Effector CD4-positive, alpha-beta T cell (primary cell): ENCODE measurements at regions not wholly inside any gene's neighbourhood (a gene's known extent, or its start where the extent isn't known, plus 50 kb on each side); places are given as distances from the start of the nearest gene placed in this dataset.

Experiments used
- DNase-seq: peaks from one replicate; pipeline ENCODE4 v3.0.0-alpha.2; 2020

DNA sequence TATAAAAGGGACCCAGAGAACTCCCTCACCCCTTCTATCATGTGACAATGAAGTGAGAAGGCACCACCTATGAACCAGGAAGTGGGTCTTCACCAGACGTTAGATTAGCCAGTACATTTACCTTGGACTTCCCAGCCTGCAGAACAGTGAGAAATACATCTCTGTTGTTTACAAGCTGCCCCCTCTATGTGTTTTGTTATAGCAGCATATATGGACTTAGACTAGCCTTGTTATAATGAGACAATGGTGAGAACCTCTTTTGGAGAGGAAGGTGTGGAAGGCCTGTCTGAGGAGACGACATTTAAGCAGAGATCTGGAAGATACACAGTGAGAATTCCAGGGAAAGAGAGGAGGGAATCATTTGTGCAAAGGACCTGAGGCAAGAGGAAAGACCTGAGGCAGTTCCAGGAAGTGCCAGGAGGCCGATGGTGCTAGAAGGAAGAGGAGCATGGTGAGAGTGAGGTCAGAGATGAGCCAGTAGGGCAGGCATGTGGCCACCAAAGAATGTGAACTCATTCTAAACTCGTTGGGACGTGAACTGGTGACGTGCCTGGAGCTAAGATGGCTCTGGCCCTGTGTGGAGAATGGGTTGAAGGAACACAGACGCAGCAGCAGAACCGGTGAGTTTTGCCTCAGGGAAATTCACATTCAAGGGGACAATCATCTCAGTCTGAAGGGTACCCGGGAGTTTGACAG is 98.9 kb upstream of the IRF2BP2 start:
- no peak for DNase-seq

DNA sequence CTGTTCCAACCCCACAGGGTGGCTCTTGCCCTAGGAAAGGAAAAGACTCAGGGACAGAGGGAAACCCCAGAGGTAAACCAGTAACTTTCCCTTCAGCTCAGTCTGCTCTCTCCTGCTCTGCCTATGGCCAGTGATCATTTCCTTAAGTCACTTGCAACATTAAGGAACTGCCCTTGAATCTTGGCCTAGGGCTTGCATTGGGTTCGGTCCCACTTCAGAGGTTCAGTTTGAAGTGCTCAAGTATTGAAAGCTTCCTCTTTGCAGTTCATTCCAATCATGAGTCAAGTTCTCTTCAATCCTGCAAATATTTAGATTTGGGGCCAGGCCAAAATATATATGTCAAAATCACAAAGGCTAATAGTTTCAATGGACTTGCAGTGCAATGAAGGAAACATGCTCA is 97.7 kb upstream of the IRF2BP2 start:
- DNase-seq, result no peak

DNA sequence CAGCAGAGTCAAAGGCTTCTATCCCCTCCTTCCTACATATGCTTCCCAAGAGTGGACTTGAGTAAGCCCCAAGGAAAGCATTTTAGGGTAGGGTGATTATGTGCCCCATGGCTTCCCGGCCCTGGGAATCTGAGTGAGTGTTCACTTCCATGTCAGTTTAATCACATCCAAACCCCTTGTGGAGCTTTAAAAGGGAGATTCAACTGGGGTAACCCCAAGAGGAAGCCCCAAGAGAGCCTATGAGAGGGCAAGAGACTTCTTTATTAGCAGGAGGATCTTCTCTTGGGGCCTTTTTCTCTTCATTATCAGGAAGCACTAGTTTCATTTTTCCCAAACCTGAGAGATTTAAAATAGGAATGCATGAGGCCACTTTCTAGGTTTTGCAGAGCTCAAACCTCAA is 97.0 kb upstream of the IRF2BP2 start:
- DNase-seq, result no peak

DNA sequence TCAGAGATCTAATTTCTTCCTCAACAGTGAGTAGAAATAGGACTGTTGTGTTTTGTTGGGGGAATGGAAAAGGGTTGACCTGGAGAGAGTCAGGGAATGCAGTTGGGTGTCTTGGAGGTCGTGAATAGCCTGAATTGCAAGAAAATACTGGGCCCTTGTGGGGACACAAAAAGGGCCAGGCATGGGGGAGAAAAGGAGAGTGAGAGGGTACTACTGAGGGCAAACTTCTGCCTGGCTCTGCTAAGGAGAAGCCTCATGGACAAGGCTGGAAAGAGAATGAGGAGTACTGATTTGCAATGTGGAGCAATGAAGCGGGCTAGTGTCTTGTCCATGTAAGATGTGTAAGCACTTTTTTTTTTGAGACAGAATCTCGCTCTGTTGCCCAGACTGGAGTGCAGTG is 96.2 kb upstream of the IRF2BP2 start:
- DNase-seq, result no peak

DNA sequence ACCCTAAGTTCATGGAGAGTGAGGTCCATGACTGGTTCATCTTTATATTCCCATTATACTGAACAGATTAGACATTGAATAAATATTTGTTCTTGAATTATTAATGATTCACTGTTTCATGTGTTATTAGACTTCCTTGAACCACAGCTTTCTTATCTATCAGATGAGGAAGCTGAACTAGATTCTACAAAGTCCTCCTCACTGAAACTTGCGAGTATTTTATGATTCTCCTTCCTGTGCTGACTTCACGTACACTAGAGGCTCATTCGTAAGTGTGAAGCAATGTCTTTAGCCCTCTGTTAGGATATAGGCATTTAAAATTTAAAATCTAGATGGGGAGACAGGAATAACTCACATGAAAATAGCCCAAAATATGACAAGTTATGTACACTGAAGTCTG is 95.6 kb upstream of the IRF2BP2 start:
- DNase-seq, result no peak

DNA sequence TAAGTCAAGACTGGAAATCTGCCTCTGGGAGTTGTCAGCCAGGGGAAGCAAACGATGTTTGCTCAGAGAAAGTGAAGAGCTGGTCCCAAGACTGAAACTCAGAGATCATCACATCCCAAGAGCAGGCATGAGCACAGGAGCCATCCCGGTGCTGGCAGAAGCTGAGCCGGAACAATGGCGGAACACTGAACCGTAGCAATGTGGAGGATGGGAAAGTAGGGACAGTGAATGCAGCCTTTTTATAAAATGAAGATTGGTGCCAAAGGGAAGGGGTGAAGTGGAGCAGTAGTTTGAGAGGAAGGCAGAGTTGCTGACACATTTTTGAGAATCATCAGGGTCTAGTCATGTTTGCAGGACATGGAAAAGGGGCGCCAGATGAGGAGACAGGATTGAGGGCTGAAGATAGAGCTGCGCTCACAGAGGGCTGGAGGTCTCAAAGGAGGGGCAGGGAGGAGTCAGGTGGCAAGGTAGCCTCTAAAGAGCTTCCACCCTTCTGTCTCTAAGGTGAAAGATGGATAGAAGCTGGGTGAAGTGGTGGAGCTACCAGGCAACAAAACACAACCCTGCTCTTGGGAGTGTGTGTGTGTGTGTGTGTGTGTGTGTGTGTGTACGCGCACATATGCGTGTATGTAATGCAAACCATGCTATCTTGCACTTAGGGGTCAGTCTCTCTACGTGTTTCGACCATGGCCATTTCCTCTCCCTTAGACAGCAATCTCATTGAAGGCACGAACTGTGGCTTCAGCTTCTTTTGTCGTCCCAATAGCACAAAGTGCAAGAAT is 94.3 kb upstream of the IRF2BP2 start:
- DNase-seq, result no peak

DNA sequence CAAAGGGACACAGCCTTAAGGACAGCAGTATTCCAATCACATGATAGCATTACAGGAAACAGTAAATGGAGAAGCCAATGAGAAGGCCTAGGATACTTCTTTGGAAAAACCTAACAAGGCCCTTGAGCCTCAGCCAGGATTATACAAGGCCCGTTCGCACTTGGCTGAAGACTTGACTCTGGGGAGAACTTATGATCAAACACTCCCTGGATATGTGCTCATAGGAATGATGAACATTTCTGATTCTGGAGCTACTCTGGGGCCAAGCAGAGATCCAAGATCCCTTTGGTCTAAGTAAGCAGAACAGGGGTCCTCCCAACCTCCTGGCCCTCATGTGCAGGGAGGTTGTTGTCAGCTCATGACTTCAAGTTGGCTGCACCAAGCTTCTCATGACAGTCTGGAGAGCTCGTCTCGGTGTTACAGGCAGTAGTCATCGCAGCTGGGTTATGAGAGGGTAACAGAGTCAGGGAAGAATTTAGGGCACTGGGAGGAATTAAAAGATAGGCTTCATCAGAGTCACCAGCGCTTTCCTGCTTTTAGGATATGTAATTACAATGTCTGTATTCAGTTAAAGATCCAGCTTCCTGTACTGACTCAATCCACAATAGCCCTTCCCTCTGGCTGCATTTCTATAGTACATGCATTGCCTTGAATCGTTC is 92.5 kb upstream of the IRF2BP2 start:
- no peak for DNase-seq

DNA sequence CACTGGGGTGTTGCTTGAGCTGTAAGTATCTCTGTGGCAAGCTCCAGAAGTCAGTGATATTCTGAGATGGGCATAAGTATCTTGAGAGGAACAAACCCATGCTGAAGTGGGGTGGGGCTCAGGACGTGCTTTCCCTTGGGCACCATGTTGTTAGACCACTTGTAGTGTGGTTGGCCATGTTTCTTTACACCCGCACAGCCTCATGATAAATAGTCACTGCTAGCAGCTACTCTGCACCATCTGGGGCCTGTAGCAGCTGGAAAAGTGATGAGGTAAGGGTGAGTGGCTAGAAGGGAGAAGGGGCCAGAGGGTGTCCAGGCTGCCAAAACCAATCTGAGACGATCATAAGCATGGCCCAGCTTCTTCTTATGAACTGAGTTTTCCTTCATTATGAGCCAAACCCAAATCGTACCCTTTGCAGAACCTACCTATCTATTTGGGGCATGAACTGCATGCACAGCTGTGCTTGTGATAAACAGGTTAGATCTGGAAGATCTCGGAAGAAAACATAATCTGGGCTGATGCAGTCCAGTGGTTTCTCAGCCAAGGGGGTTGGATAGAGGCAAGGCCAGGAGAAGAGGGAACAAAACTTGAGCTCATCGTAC is 91.9 kb upstream of the IRF2BP2 start:
- DNase-seq, result no peak

DNA sequence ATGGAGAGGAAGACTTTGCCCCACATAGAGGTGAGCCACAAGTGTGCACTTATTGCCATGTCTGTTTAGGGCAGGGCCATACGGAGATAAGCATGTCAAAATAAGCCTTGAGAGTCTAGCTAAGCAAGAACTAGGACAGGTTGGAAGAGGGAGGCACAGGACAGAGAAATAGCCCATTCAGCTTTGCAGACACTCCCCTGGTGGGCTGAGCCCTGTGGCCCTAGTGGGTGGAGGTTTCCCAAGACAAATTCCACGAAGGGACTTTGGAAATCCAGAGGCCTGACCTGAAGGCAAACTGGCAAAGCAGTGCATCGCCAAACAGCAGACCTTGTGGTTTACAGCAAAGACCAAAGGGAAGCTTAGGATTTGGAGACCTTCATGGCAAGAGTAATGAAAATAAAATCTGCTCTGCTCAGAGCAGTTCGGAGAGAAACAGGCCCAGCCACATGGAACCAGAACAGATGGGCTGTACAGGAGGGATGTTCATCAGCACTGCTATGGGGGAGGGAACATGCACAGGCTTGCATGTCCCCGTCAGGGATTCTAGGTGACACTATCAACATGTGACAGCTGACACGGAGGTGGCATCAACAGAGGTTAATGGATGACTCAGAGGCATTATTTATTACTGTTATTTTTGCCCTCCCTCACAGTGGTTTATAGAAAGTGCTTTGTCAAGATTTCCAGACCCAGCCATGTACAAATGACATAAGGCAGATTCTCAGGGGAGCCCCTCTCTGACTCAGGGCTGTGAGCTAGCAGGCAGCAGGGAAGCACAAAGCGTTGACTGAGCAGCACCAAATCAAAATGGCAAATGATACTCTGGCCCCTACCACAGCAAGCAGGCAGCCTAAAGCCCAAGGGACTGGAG is 90.1 kb upstream of the IRF2BP2 start:
- no peak for DNase-seq

DNA sequence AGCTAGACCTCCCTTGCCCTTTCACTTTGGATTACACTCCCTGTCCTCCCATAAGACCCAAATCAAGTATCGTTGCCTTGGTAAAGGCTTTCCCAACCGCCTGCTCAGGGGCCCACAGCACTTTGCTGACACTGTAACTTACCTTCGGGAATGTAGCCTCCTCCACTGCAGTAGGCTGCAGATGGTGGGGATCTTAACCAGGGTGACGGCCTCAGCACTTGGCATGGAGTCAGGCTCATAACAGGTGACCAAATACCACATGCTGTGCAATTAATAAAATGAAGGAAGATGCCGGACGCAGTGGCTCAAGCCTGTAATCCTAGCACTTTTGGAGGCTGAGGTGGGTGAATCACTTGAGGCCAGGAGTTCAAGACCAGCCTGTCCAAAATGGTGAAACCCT is 88.7 kb upstream of the IRF2BP2 start:
- no peak for DNase-seq

DNA sequence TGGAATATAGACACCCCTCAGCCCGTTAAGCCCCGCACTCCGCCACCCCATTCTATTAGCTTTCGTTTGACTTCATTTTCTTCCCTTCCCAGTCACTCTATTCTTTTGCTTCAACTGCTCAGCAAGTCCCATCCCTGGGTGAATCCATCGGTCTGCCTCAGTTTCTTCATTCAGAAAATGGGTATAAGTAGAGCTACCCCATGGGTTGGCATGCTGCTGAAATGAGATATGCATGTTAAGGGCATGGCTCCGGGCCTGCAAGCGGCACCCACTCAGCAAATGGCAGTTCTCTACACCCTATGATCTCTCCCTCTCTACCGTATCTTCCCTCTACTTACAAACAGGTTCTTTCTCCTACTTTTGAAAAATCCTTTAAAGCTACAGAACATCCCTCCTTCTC is 87.8 kb upstream of the IRF2BP2 start:
- DNase-seq, result no peak

DNA sequence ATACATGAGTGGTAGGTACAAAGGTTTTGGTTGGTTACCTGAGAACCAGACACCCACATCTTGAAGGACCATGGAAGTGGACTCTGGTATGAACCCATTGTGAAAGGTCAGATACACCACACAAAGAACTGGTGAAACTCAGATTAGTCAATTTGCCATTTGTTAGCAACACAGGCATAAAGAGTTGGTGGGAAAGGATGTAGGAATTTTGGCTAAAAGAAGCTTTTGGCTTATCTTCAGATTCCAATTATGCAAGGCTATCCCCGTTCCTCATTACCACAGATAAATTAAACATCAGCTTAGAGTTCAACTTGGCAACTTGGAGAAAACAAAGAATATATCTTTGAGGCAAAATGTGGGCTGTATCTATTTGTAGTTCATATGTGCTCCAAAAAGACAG is 87.0 kb upstream of the IRF2BP2 start:
- no peak for DNase-seq

DNA sequence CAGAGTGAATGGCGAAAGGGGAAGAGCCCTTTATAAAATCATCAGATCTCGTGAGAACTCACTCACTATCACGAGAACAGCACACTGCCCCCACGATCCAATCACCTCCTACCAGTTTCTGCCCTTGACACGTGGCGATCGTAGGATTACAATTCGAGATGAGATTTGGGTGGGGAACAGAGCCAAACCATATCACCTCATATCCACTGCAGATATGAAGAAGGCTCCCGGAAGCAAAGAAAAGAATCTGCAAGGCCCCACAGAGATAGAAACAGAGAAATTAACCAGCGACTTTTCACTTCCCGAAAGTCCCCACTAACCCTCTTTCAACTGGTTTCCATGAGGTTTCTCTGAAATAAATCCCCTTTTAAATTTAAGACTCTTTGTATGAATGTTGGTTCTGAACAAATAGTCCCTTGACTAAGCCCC is 86.2 kb upstream of the IRF2BP2 start:
- no peak for DNase-seq

DNA sequence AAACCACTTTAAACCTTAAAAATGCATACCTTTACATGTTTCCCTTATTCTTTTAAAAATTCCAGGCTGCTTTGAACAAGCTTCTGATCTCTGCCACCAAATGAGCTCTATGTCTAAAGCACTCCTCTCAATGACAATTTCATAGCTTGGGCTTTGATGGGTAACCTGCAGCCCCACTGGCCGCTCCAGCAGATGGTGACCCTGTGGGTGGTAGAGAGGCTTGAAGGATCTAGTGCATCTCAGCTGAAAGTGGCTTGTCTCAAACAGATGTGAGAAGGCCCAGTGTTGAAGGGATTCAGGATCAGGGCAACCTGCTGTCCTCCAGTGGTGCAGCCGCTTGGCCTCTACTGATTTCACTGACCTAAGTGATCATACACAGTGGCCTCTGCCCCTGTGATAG is 84.7 kb upstream of the IRF2BP2 start:
- no peak for DNase-seq

DNA sequence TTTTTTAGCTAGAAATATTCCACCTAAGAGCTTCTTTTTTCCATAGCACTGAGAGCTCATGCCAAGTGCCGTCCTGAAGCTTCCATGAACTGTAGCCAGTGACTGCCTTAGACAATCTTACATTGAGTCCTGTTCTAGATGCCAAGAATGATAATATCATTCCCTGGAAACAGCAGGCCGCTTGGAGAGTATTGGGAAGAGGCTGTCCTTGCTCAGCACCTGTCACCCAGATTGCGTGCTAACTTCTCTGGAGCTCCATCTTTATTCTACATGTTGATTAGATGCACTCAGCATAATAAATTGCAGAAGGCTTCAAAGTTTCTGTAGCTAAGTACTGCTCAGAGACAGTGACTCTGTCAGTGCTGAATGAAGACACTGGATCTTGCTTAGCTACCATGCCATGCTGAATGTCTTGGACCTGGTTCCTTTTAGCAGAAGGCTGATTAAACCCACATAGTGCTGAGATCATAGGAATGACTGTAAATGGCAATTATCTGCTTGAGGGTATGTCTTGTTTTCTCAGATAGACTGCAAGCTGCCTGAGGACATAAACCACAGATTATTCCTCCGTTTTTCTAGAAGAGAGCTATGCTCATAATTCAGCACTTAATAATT is 83.1 kb upstream of the IRF2BP2 start:
- no peak for DNase-seq

DNA sequence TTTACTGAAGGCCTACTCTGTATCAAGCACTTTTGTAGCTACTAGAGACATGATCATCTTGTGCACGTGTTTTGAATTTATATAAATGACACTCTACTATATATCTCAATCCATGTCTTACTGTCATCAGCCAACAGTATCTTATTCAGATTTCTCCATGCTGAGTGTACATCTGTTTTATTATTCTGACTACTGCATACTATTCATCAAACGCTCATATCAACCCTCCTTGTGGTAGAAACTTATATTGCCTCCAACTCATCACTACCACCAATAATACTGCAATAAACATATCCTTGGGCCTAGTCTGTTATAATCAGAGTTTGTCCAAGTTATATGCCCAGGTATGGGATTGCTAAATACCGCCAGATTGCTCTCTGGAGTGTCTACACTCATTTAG is 81.6 kb upstream of the IRF2BP2 start:
- DNase-seq, result no peak

DNA sequence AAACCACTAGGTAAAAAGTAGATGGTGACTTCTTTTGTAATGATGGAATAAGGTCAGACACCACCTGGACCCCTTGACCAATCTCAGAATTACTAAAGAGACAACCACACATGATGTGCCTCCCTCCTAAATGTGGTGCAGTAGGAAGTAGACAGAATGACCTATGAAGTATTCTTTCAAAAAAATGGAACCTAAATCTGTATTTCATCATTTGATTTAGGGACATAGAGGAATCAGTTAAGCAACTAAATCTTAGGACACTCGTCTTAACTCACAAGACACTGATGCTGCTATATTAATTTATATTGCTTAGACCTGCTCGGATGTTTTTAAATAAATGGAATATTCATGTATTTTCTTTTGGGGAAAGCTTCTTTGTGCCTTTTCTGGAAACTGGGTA is 80.9 kb upstream of the IRF2BP2 start:
- no peak for DNase-seq

DNA sequence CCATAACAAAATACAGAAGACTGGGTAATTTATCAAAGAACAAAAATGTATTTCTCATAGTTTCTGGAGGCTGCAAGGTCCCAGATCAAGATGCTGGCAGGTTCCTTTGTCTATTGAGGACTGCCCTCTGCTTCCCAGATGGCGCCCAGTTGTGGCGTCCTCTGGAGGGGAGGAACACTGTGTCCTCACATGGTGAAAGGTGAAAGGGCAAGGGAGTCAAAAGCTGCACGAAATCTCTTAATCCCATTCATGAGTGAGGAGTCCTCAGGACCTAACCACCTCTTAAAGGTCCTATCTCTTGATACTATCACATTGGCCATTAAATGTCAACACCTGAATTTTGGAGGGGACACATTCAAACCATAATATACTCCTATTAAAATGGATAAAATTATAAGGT is 79.3 kb upstream of the IRF2BP2 start:
- DNase-seq, result no peak

DNA sequence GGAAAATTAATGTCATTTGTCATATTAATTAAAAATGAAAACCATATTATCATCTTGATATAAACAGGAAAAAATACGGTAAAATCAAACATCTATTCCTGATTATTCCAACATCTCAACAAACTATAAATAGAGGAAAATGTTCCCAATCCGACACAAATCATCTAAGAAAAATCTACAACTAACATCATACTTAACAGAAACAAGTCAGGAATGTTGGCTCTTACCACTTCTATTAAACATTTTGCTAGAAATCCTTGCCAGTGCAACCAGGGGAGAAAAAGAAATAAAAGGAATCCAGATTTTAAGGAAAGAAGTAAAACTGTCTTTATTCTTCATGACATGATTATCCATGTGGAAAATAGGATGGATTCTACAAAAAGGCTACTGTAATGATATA is 77.0 kb upstream of the IRF2BP2 start:
- no peak for DNase-seq

DNA sequence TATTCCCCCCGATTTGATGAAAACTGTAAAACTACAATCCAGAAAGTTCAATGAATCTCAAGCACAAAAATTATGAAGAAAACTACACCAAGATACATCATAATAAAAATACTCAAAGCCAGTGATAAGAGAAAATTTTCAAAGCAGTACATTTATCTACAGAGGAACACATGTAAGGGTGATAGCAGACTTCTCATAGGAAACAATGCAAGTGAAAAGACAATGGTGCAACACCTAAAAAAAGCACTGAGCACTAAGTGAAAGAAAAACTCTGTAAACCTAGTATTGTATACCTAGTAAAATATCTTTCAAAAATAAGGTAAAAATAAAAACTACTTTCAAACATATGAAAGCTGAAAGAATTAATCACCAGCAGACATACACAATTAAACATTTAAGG is 76.1 kb upstream of the IRF2BP2 start:
- DNase-seq, result no peak

DNA sequence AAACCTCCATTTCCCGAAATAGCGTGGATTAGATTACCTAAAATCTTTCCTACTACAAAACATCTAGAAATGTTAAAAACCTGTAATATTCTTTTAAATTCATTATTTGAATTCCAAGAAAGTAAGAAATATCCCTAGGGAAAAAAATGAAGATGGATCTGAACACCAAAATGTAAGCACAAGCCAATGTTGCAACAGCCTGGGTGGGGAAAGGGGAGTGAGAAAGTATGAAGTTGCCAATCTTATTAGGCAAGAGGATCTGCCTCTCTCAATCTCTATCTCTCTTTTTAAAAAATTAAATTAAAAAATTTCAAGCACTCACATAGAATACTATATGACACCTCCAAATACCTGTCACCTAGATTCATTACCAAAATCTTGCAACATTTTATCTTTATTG is 74.9 kb upstream of the IRF2BP2 start:
- no peak for DNase-seq
